IMR-90 (cell line): ENCODE measurements at regions not wholly inside any gene's neighbourhood (a gene's known extent, or its start where the extent isn't known, plus 50 kb on each side); places are given as distances from the start of the nearest gene placed in this dataset.

Experiments
- ATAC-seq: fragments of 200-7000 bp; cut with Tn5 transposase; 2 replicates; pipeline ENCODE4 v1.9.1; 2020; ENCODE audit warnings: low read depth, mild to moderate bottlenecking, moderate library complexity
- BruUV-seq: library from RNA; stranded (reverse); fragments of 400-500 nt; replicated peaks from 2 replicates; lab custom pipeline; 2021; lab: Mats Ljungman, UMichigan
- CTCF ChIA-PET: fragments of 300-600 bp; formaldehyde crosslinking; extraction: SDS; loops from one replicate; lab custom pipeline; 2021; ENCODE audit warnings: antibody characterized with exemption; lab: Yijun Ruan, JAX
- POLR2A ChIA-PET: fragments of 300-600 bp; sonication (Branson Sonifier 250); formaldehyde crosslinking; loops from one replicate; lab custom pipeline; 2022; ENCODE audit warnings: antibody characterized with exemption; ENCODE audit not compliant: unreplicated experiment; lab: Charles Lee
- DNase-seq: peaks from one replicate; pipeline ENCODE4 v3.0.0; 2013
- H2AFZ ChIP-seq: replicated peaks from 2 replicates; pipeline ENCODE3; 2013; ENCODE audit warnings: low read length, mild to moderate bottlenecking; ENCODE audit not compliant: poor library complexity
- H2AK5ac ChIP-seq: 2 replicates; pipeline ENCODE4 v1.6.1; 2013; ENCODE audit warnings: low read depth, low read length, inconsistent platforms
- H2AK9ac ChIP-seq: replicated peaks from 2 replicates; pipeline ENCODE3; 2013; ENCODE audit warnings: mild to moderate bottlenecking, low read depth, low read length, moderate library complexity; ENCODE audit not compliant: poor library complexity
- H2BK120ac ChIP-seq: 2 replicates; pipeline ENCODE4 v1.6.1; 2013; ENCODE audit warnings: low read depth, low read length, inconsistent platforms
- H2BK15ac ChIP-seq: 3 replicates; pipeline ENCODE4 v1.6.1; 2013; ENCODE audit warnings: low read depth, low read length, inconsistent platforms
- H2BK20ac ChIP-seq: 2 replicates; pipeline ENCODE4 v1.6.1; 2013; ENCODE audit warnings: low read depth, mild to moderate bottlenecking, inconsistent platforms, low read length, moderate library complexity
- H2BK5ac ChIP-seq: 2 replicates; pipeline ENCODE4 v1.6.1; 2013; ENCODE audit warnings: mild to moderate bottlenecking, low read depth, low read length, inconsistent platforms; ENCODE audit not compliant: poor library complexity, severe bottlenecking
- H3K14ac ChIP-seq: replicated peaks from 2 replicates; pipeline ENCODE4 v1.6.1; 2013; ENCODE audit warnings: low read depth, low read length, inconsistent platforms
- H3K18ac ChIP-seq: 2 replicates; pipeline ENCODE4 v1.6.1; 2013; ENCODE audit warnings: low read depth, low read length, control low read depth
- H3K23ac ChIP-seq: 2 replicates; pipeline ENCODE4 v1.6.1; 2013; ENCODE audit warnings: low read depth, low read length, inconsistent platforms
- H3K27ac ChIP-seq: 2 replicates; pipeline ENCODE4 v1.5.1; 2013; ENCODE audit warnings: mild to moderate bottlenecking, control low read depth, low read length; ENCODE audit not compliant: insufficient read depth
- H3K27me3 ChIP-seq: 2 replicates; pipeline ENCODE4 v1.6.1; 2013; ENCODE audit warnings: low read length; ENCODE audit not compliant: control insufficient read depth, insufficient read depth
- H3K36me3 ChIP-seq: 2 replicates; pipeline ENCODE4 v1.6.1; 2013; ENCODE audit warnings: low read length, mixed read lengths; ENCODE audit not compliant: control insufficient read depth, insufficient read depth
- H3K4ac ChIP-seq: 2 replicates; pipeline ENCODE4 v1.6.1; 2013; ENCODE audit warnings: low read depth, low read length, inconsistent platforms
- H3K4me1 ChIP-seq: 2 replicates; pipeline ENCODE4 v1.6.1; 2013; ENCODE audit warnings: low read length, mixed read lengths; ENCODE audit not compliant: control insufficient read depth, insufficient read depth
- H3K4me2 ChIP-seq: 2 replicates; pipeline ENCODE4 v1.6.1; 2013; ENCODE audit warnings: low read depth, mild to moderate bottlenecking, control low read depth, low read length, moderate library complexity
- H3K4me3 ChIP-seq: 2 replicates; pipeline ENCODE4 v1.5.1; 2013; ENCODE audit warnings: low read depth, mild to moderate bottlenecking, control low read depth, low read length, moderate library complexity; ENCODE audit not compliant: insufficient read depth
- H3K56ac ChIP-seq: 2 replicates; pipeline ENCODE4 v1.6.1; 2013; ENCODE audit warnings: low read length, inconsistent platforms; ENCODE audit not compliant: insufficient read depth; ENCODE audit errors: extremely low read depth
- H3K79me1 ChIP-seq, 2 experiments: 2 replicates each; pipeline ENCODE4 v1.6.1; 2013; ENCODE audit warnings: low read length in 2 of 2, inconsistent platforms in 1 of 2, low read depth in 1 of 2
- H3K9ac ChIP-seq: 2 replicates; pipeline ENCODE4 v1.6.1; 2013; ENCODE audit warnings: low read depth, low read length, control low read depth
- H3K9me1 ChIP-seq: 2 replicates; pipeline ENCODE4 v1.6.1; 2013; ENCODE audit warnings: low read length, inconsistent platforms; ENCODE audit not compliant: insufficient read depth
- H3K9me3 ChIP-seq: 2 replicates; pipeline ENCODE4 v1.6.1; 2013; ENCODE audit warnings: low read length; ENCODE audit not compliant: control insufficient read depth, insufficient read depth
- H4K20me1 ChIP-seq: 2 replicates; pipeline ENCODE4 v1.6.1; 2013; ENCODE audit warnings: low read length, inconsistent platforms; ENCODE audit not compliant: insufficient read depth
- H4K5ac ChIP-seq: 2 replicates; pipeline ENCODE4 v1.6.1; 2013; ENCODE audit warnings: mild to moderate bottlenecking, low read depth, low read length, control low read depth
- H4K8ac ChIP-seq, 2 experiments: 2 replicates each; pipeline ENCODE4 v1.6.1; 2013; ENCODE audit warnings: low read depth in 2 of 2, low read length in 2 of 2, control low read depth in 1 of 2, inconsistent platforms in 1 of 2
- H4K91ac ChIP-seq: 2 replicates; pipeline ENCODE4 v1.6.1; 2013; ENCODE audit warnings: low read depth, low read length, inconsistent platforms; ENCODE audit not compliant: insufficient read depth
- BHLHE40 ChIP-seq: fragments of 150-350 bp; IDR thresholded peaks from 2 replicates; pipeline ENCODE4 v1.6.1; 2016; ENCODE audit warnings: mild to moderate bottlenecking, low read depth, low read length
- CEBPB ChIP-seq: IDR thresholded peaks from 2 replicates; pipeline ENCODE4 v1.6.1; 2012; ENCODE audit warnings: low read depth, low read length, improper control_type of control experiment
- CHD1 ChIP-seq: IDR thresholded peaks from 2 replicates; pipeline ENCODE4 v1.6.1; 2012; ENCODE audit warnings: low read depth, low read length, improper control_type of control experiment
- FOS ChIP-seq: fragments of 150-350 bp; IDR thresholded peaks from 2 replicates; pipeline ENCODE4 v1.6.1; 2016; ENCODE audit warnings: low read depth, low read length
- MAFK ChIP-seq: IDR thresholded peaks from 2 replicates; pipeline ENCODE4 v1.6.1; 2012; ENCODE audit warnings: low read depth, low read length, improper control_type of control experiment
- MAZ ChIP-seq: IDR thresholded peaks from 2 replicates; pipeline ENCODE4 v1.6.1; 2012; ENCODE audit warnings: low read depth, mild to moderate bottlenecking, low read length, improper control_type of control experiment, moderate library complexity, borderline replicate concordance
- MXI1 ChIP-seq: IDR thresholded peaks from 2 replicates; pipeline ENCODE4 v1.6.1; 2012; ENCODE audit warnings: low read depth, mild to moderate bottlenecking, low read length, moderate library complexity, borderline replicate concordance
- NFE2L2 ChIP-seq: fragments of 150-350 bp; IDR thresholded peaks from 2 replicates; pipeline ENCODE4 v1.6.1; 2016; ENCODE audit warnings: low read depth, mild to moderate bottlenecking, low read length
- POLR2A ChIP-seq: IDR thresholded peaks from 2 replicates; pipeline ENCODE4 v1.6.1; 2012; ENCODE audit warnings: mild to moderate bottlenecking, low read depth, low read length
- RAD21 ChIP-seq: IDR thresholded peaks from 2 replicates; pipeline ENCODE4 v1.6.1; 2012; ENCODE audit warnings: low read length, improper control_type of control experiment
- RCOR1 ChIP-seq: IDR thresholded peaks from 2 replicates; pipeline ENCODE4 v1.6.1; 2012; ENCODE audit warnings: mild to moderate bottlenecking, low read length, improper control_type of control experiment; ENCODE audit not compliant: insufficient replicate concordance
- RFX5 ChIP-seq: IDR thresholded peaks from 2 replicates; pipeline ENCODE4 v1.8.0; 2012; ENCODE audit warnings: low read depth, mild to moderate bottlenecking, low read length, moderate library complexity
- SMC3 ChIP-seq: fragments of 150-350 bp; IDR thresholded peaks from 2 replicates; pipeline ENCODE4 v1.6.1; 2016; ENCODE audit warnings: low read depth, mild to moderate bottlenecking, antibody characterized with exemption, low read length, moderate library complexity
- USF2 ChIP-seq: fragments of 150-350 bp; IDR thresholded peaks from 2 replicates; pipeline ENCODE4 v1.6.1; 2017; ENCODE audit warnings: mild to moderate bottlenecking, antibody characterized with exemption, low read length, low read depth
- WGBS, 2 experiments: methylation state at CpG; one replicate each; pipeline versions ENCODE4 v1.1.5 to v1.1.7; 2013; ENCODE audit warnings: missing lambda C conversion rate in 2 of 2; ENCODE audit not compliant: insufficient read length in 1 of 2; ENCODE audit errors: extremely low coverage in 2 of 2; 5-methylcytosine and 5-hydroxymethylcytosine counted together
- dilution Hi-C: fragments of 300-500 bp; cut with HindIII; formaldehyde crosslinking; loops from one replicate; pipeline ENCODE4 v1.14.3; 2018; ENCODE audit warnings: low sequenced_read_pairs; ENCODE audit not compliant: unreplicated experiment
- in situ Hi-C: fragments of 300-500 bp; cut with MboI; formaldehyde crosslinking; loops from 3 replicates; pipeline ENCODE4 v1.14.3; 2019; ENCODE audit warnings: low sequenced_read_pairs, inconsistent platforms, mixed read lengths
- intact Hi-C: fragments of 100-400 bp; cut with micrococcal nuclease; formaldehyde crosslinking; loops from 2 replicates; pipeline ENCODE4 v1.10.0; 2022
- TF ChIP-seq, protein P1 (sequence below): conservative IDR thresholded peaks from 2 replicates; pipeline ENCODE4 v1.5.1; 2012; ENCODE audit warnings: mild to moderate bottlenecking, low read depth, low read length, improper control_type of control experiment
- TF ChIP-seq, protein P2 (sequence below): fragments of 150-350 bp; IDR thresholded peaks from 2 replicates; pipeline ENCODE4 v1.6.1; 2016; ENCODE audit warnings: low read depth, mild to moderate bottlenecking, low read length, moderate library complexity, borderline replicate concordance

- Histone ChIP-seq H3K27ac (no peak overlapping the region), H3K4me1 (peaks cover 6% of the 10 kb centered on the region), H4K5ac (no peak overlapping the region), H3K23ac (no peak overlapping the region), H2BK20ac (no peak overlapping the region; the same call in 1 of the 2 replicates), H3K4me2 (no peak overlapping the region), H2AFZ (no peak overlapping the region), H3K9me1 (no peaks in the 10 kb centered on the region; the same call in 1 of the 2 replicates), H3K4me3 (no peak overlapping the region), H2AK5ac (0 out of 2 replicates have a peak overlapping the region, but pooled peaks have one; percentile 49), H3K9me3 (no peaks in the 10 kb centered on the region), H3K56ac (no peak overlapping the region), H3K36me3 (no peaks in the 10 kb centered on the region), H3K4ac (no peak overlapping the region), H4K20me1 (no peaks in the 10 kb centered on the region), H3K18ac (no peak overlapping the region), H3K79me1 (no peaks in the 10 kb centered on the region), H3K9ac (no peak overlapping the region), H2BK120ac (no peak overlapping the region), H3K27me3 (no peaks in the 10 kb centered on the region), H4K8ac (no peak overlapping the region), H3K14ac (no peak overlapping the region), H2AK9ac (no peak overlapping the region), H2BK15ac (peak overlapping the region; percentile 15; the same call in 1 of the 3 replicates), H4K91ac (no peak overlapping the region), H2BK5ac (no peak overlapping the region)
- POLR2A ChIA-PET: no interaction called here
- WGBS, 2 experiments: no CpG with 5 or more reads among the region's 1 CpG
- BruUV-seq: no TSS peak
- ATAC-seq: no peak
- in situ Hi-C loops (no loop called here), dilution Hi-C loops (no loop called here), intact Hi-C loops (no loop called here)
- CTCF ChIA-PET: no interaction called here
- DNase-seq: no peak
- TF ChIP-seq, protein P1, sequence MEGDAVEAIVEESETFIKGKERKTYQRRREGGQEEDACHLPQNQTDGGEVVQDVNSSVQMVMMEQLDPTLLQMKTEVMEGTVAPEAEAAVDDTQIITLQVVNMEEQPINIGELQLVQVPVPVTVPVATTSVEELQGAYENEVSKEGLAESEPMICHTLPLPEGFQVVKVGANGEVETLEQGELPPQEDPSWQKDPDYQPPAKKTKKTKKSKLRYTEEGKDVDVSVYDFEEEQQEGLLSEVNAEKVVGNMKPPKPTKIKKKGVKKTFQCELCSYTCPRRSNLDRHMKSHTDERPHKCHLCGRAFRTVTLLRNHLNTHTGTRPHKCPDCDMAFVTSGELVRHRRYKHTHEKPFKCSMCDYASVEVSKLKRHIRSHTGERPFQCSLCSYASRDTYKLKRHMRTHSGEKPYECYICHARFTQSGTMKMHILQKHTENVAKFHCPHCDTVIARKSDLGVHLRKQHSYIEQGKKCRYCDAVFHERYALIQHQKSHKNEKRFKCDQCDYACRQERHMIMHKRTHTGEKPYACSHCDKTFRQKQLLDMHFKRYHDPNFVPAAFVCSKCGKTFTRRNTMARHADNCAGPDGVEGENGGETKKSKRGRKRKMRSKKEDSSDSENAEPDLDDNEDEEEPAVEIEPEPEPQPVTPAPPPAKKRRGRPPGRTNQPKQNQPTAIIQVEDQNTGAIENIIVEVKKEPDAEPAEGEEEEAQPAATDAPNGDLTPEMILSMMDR: no peak
- TF ChIP-seq RCOR1 (no peak), POLR2A (no peak), MXI1 (no peak), CEBPB (no peak), MAFK (no peak), RFX5 (no peak), CHD1 (no peak), FOS (no peak), SMC3 (no peak), BHLHE40 (no peak), USF2 (no peak), RAD21 (no peak), NFE2L2 (no peak), MAZ (no peak)
- TF ChIP-seq, protein P2, sequence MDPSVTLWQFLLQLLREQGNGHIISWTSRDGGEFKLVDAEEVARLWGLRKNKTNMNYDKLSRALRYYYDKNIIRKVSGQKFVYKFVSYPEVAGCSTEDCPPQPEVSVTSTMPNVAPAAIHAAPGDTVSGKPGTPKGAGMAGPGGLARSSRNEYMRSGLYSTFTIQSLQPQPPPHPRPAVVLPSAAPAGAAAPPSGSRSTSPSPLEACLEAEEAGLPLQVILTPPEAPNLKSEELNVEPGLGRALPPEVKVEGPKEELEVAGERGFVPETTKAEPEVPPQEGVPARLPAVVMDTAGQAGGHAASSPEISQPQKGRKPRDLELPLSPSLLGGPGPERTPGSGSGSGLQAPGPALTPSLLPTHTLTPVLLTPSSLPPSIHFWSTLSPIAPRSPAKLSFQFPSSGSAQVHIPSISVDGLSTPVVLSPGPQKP: no peak
Observed at GRCh38 chr7:17552952-17553351, 254.5 kb downstream of the AHR start.
